GM12864 (cell line): ENCODE measurements at regions not wholly inside any gene's neighbourhood (a gene's known extent, or its start where the extent isn't known, plus 50 kb on each side); places are given as distances from the start of the nearest gene placed in this dataset.
"Not testable (repeated sequence)": the region's sequence is repeated elsewhere in the genome, so short reads cannot be mapped to it uniquely, and the experiment has no call there.

Experiments used
- DNase-seq: peaks from one replicate; pipeline ENCODE4 v3.0.0-alpha.2; 2011; ENCODE audit warnings: low read depth
- H3K4me3 ChIP-seq: 2 replicates; pipeline ENCODE4 v1.5.1; 2011; ENCODE audit warnings: mild to moderate bottlenecking, low read depth, low read length, control low read depth
- TF ChIP-seq, protein P1 (sequence below): IDR thresholded peaks from 2 replicates; pipeline ENCODE4 v1.5.1; 2011; ENCODE audit warnings: low read depth, mild to moderate bottlenecking, moderate library complexity, low read length, control low read depth, inconsistent platforms; ENCODE audit errors: missing control alignments

DNA sequence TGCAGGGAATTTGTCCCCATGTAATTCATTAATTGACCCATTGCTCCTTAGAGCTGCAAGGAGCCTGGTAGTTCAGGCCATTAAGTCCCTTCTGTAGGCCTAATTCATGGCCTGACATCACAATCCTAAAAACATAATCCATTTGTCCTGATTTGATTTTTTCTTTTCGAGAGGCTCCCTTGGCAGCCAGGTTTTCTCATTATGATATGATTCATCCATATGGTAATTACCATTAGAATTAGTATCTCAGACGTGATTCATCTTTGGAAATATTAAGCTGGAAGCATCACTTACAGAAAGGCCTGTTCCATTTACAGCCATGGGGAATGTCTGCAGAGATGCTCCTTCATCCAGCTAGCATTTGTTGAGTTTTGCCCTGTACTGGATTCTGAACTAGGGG lies 128.5 kb downstream of the PLCE1 start:
- no peak overlapping the region for H3K4me3 ChIP-seq
- no peak for DNase-seq
- TF ChIP-seq, protein P1, sequence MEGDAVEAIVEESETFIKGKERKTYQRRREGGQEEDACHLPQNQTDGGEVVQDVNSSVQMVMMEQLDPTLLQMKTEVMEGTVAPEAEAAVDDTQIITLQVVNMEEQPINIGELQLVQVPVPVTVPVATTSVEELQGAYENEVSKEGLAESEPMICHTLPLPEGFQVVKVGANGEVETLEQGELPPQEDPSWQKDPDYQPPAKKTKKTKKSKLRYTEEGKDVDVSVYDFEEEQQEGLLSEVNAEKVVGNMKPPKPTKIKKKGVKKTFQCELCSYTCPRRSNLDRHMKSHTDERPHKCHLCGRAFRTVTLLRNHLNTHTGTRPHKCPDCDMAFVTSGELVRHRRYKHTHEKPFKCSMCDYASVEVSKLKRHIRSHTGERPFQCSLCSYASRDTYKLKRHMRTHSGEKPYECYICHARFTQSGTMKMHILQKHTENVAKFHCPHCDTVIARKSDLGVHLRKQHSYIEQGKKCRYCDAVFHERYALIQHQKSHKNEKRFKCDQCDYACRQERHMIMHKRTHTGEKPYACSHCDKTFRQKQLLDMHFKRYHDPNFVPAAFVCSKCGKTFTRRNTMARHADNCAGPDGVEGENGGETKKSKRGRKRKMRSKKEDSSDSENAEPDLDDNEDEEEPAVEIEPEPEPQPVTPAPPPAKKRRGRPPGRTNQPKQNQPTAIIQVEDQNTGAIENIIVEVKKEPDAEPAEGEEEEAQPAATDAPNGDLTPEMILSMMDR = no peak

DNA sequence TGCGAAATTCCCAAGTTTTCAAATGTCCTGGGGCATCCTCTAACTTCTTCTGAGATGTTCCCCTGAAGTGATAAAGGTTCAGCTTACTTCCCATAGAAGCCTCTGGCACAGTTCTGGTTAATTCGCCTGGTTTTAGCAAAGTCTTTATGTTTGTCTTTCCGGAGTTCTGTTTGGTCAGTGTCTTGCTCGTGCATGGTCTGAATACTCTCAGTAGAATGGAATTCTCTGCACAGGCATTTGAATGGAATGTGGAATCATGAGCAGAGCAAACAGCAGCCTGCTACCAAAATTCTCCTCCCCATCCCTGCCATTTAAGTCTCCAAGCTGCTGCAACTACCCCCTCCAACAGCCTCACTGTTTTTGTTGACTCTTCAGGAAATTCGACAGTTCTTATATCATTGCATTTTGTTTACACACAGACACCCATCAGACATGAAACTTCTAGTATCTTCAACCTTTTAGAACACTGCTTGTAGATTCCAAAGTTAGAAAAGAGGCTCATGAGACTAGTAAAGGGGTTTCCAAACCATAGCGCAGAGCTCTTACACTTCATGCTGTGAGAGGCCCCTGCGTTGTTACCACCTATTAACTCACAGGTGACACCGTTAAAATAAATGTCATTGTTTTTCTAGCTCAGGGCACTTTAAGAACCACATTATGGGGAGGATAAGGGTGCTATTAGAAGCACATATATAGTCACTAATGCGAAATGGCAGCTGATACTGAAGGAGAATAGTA lies 129.7 kb downstream of the PLCE1 start:
- TF ChIP-seq, protein P1 = no peak
- DNase-seq = no peak
- H3K4me3 ChIP-seq = no peak overlapping the region

- DNase-seq, H3K4me3 ChIP-seq: not testable (repeated sequence)
These were observed 130.4 kb downstream of the PLCE1 start for GRCh38 chr10:94124147-94124546.

DNA sequence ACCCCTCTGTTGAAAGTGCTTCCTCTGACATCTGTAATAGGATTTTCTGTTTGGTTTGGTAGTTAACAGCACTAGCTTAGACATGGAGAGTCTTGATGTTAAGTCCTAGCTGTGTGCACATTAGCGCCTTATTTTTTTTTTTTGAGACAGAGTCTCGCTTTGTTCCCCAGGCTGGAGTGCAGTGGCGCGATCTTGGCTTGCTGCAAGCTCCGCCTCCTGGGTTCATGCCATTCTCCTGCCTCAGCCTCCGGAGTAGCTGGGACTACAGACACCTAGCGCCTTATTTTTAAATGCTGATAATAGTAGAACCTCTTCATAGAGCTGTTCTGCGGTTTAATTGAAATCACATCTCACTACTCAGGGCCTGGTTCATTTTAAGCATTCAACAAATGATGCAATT lies 131.5 kb downstream of the PLCE1 start:
- H3K4me3 ChIP-seq, DNase-seq: not testable (repeated sequence)

- H3K4me3 ChIP-seq = no peak overlapping the region
- no peak for DNase-seq
- TF ChIP-seq, protein P1 = no peak
These were observed 132.1 kb downstream of the PLCE1 start for GRCh38 chr10:94125856-94126255.

DNA sequence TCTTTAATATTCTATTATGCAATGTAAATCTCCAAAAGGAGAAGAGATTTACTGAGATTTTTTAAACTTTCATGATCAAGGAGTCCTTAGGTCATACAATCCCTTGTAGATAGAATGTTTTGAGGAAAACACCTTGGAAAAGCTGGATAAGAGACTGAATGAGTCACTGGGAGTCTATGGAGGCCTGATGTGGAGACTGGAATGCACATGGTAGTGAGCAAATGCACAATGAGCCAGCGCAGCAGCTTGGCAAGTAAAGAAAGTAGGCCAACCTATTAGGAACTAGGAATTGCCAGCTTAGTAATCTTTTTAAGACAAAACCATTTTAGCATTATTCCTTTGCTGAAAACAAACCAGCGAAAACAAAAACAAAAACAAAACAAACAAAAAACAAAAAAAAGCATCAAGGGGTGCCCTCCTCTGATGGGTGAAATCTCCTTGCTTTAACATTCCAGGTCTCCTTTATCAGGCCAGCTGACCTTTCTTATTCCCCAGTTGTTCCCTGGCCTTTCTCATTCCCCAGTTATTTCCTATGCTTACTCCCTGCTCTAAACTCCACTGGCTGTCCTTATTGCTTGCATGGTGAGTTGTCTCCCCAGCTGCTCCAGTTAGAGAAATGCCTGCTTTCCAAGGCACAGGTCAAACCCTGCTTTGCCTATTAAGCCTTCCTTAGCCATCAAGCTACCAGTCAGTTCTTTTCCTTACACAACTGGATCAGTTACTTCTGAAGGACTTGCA lies 135.8 kb downstream of the PLCE1 start:
- TF ChIP-seq, protein P1 = no peak
- no peak for DNase-seq
- no peak overlapping the region for H3K4me3 ChIP-seq

- DNase-seq = no peak
- no peak overlapping the region for H3K4me3 ChIP-seq
- TF ChIP-seq, protein P1 = no peak
These were observed 138.2 kb downstream of the PLCE1 start for GRCh38 chr10:94131885-94132284.

GRCh38 chr10:94133239-94133638 lies 139.5 kb downstream of the PLCE1 start:
- TF ChIP-seq, protein P1 = no peak
- no peak for DNase-seq
- H3K4me3 ChIP-seq = no peak overlapping the region
